GM19455 (cell line): ENCODE measurements at regions not wholly inside any gene's neighbourhood (a gene's known extent, or its start where the extent isn't known, plus 50 kb on each side); places are given as distances from the start of the nearest gene placed in this dataset.
"Not testable (repeated sequence)": the region's sequence is repeated elsewhere in the genome, so short reads cannot be mapped to it uniquely, and the experiment has no call there.

Experiments used
- ATAC-seq: cut with Tn5 transposase; IDR thresholded peaks from one replicate; pipeline ENCODE4 v1.9.1; 2021; ENCODE audit not compliant: unreplicated experiment

GRCh38 chr7:121621937-121622336, 225.8 kb upstream of the FAM3C start:
- no peak for ATAC-seq

DNA sequence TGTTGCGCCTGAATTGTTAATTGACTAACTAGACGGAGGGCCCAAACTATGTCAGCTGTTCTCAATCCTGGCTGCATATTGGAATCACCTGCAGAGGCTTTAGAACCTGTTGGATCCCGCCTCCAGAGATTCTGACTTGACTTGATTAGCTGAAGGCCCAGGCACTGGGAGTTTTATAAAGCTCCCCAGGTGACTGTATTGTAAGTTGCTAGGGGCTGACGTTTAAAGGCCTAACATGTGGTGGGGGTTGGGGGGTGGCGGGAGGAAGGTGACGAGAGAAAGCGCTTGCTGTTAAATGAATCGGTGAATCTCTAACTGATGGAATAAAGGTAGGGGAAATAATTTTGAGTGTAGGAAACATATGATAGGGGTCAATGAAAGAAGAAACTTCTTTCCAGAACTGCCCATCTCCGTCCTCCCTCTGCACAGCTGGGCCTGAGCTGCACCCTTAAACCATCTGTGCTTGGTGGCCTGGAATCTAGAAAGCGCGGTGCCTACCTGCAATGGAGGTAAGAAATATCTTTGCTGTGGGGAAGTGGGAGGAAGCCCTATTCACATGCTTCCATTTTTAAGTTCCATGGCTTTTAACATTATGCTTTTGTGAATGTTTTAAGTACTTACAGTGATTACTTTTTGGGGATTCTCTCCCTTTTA, 225.0 kb upstream of the FAM3C start:
- ATAC-seq, result no peak

- ATAC-seq, result no peak
Observed at GRCh38 chr7:121620206-121620605, 224.1 kb upstream of the FAM3C start.

DNA sequence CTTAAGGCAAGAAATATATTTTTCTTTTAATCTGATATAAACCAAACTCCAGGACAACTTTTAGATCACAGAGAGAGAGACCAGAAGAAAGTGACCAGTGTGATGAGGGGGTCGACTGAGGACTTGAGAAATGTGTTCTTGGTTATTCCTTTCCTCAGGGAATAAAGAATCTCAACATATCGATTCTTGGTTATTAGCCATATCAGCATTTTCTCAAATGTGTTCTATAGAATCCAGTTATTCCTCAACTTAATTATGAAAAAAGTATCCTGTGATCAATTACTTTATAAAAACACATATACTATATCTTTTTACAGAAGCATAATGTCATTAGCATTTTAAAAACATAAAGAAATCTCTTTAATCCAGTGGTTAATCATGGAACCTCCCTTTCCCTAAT, 222.1 kb upstream of the FAM3C start:
- ATAC-seq, result no peak

GRCh38 chr7:121610243-121610642, 214.1 kb upstream of the FAM3C start:
- no peak for ATAC-seq

DNA sequence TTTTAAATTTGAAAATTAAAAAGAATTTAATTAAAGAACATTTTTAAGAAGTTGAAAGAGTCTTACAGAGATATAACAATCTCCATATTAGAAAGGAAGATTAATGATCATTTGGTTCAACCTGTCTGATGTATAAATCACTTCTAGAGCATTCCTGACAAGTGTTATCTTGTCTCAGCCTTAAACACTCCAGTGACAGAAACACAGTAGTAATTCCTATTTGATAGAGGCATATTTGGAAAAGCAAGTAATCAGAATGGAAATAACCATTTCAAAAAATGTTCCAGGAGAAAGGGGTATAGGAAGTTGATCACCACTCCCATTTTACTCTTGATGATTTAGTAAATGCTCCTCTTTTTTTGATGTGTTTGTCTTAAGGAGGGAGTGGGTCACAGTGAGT, 213.1 kb upstream of the FAM3C start:
- ATAC-seq, result no peak

GRCh38 chr7:121608785-121609184, 212.7 kb upstream of the FAM3C start:
- ATAC-seq, result no peak

DNA sequence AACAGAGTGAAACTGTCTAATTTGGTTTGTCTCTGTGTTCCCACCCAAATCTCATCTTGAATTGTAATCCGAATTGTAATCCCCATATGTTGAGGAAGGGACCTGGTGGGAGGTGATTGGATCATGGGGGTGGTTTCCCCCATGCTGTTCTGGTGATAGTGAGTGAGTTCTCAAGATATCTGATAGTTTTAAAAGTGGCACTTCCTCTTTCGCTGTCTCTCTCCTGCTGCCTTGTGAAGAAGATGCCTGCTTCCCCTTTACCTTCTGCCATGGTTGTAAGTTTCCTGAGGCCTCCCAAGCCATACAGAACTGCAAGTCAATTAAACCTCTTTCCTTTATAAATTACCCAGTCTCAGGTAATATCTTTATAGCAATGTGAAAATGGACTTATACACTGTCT, 212.1 kb upstream of the FAM3C start:
- not testable (repeated sequence) for ATAC-seq

GRCh38 chr7:121605317-121605680, 209.2 kb upstream of the FAM3C start:
- ATAC-seq, result no peak

DNA sequence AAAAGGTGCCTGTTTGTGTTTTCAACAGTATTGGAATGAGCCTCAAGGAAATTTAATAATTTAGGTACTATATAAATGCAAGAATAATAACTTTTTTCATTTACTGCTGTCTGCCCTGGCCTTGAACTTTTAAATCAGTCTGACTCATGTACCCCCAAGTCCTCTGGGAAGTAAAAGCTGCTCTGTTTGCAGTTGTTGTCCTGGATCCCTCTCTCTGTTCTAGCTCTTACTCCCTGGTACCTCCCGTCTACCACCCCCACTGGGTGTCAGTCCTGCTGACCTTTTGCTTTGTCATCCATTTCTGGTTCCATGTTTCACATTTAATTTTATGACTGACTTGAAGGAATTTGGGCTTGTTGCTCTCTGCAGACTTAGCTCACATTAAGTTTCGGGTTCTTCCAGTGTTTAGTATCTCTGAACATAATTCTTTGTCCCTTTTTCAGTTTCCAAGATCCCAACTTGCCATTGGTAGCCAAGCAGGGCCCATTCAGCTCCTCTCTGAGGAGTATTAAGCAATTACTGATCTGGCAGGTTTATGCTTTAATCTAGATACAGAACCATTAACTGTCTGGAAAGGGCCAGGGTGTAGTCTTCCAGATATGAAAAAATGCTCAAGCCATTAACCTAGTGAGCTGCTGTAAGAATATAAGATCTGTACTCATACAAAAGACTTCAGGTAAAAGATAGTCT, 208.7 kb upstream of the FAM3C start:
- no peak for ATAC-seq

GRCh38 chr7:121603886-121604285, 207.8 kb upstream of the FAM3C start:
- no peak for ATAC-seq

- ATAC-seq, result no peak
Observed at GRCh38 chr7:121599887-121600286, 203.8 kb upstream of the FAM3C start.

- no peak for ATAC-seq
Observed at GRCh38 chr7:121595758-121596696, 199.9 kb upstream of the FAM3C start.

DNA sequence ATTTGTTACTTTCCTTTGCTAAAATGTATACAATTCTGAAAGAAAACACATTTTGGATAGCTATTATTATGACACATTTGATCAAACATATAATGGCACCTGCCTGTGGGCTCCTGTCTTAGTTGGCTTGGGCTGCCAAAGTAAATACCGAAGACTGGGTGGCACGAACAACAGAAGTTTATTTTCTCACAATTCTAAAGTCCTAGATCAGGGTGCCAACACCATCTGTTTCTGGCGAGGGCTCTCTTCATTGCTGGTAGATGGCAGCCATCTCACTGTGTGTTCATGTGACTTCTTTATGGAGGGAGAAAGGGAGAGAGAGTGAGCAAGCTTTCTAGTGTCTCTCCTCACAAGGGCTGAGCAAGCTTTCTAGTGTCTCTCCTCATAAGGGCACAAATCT, 195.8 kb upstream of the FAM3C start:
- no peak for ATAC-seq

- ATAC-seq, result no peak
Observed at GRCh38 chr7:121587435-121587834, 191.3 kb upstream of the FAM3C start.

DNA sequence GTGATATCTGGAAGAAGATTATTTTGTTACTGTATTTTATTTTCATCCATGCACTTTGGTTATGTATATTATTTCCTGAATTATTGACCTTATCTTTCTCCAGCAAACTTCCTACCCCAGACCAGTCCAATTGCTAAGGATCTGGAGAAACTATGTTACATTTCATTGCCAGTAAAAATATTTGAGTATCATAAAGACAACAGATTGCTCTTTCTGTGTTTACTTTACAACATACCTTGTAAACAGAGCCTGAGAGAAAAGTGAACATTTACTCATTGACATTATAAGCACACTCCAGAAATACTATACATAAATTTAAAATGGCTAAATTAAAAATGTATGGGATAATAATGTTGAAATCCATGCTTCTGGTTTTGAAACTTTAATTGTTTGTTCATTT, 186.2 kb upstream of the FAM3C start:
- no peak for ATAC-seq

DNA sequence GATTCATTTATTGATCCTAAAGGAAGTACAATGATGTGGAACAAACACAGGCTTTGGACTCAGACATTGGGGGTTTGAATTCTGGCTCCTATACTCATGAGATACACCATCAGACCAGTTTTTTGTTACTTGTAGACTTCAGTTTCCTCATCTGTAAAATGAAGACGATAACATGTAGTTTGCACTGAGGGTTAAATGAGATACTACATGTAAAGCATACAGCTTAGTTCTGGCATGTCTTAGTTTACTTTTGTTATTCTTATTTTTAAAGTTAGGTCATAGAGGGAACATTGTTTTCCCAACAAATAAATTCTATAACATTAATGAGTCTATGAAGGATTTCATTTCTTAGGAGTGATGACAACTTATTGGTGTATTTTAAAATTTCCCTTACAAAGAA, 183.5 kb upstream of the FAM3C start:
- no peak for ATAC-seq

GRCh38 chr7:121578669-121579068, 182.6 kb upstream of the FAM3C start:
- no peak for ATAC-seq

- no peak for ATAC-seq
Observed at GRCh38 chr7:121576148-121576917, 180.2 kb upstream of the FAM3C start.

GRCh38 chr7:121575194-121575765, 179.2 kb upstream of the FAM3C start:
- ATAC-seq, result no peak

GRCh38 chr7:121574109-121574508, 178.0 kb upstream of the FAM3C start:
- ATAC-seq, result no peak
